Stimulated activated CD4-positive, alpha-beta T cell treated with anti-CD3 and anti-CD28 coated beads, Interleukin-15, amount 100 ng/mL, for 24 hours (primary cell): ENCODE measurements at regions not wholly inside any gene's neighbourhood (a gene's known extent, or its start where the extent isn't known, plus 50 kb on each side); places are given as distances from the start of the nearest gene placed in this dataset.

Experiments used
- DNase-seq: peaks from one replicate; pipeline ENCODE4 v3.0.0-alpha.2; 2020

GRCh38 chr10:78813998-78814399 lies 254.8 kb upstream of the ZMIZ1 start:
- no peak for DNase-seq

GRCh38 chr10:78814407-78814806 lies 254.4 kb upstream of the ZMIZ1 start:
- no peak for DNase-seq

- DNase-seq = no peak
Measured at GRCh38 chr10:78815702-78816334, 252.9 kb upstream of the ZMIZ1 start.

GRCh38 chr10:78817361-78817760 lies 251.4 kb upstream of the ZMIZ1 start:
- no peak for DNase-seq

GRCh38 chr10:78817804-78818203 lies 251.0 kb upstream of the ZMIZ1 start:
- no peak for DNase-seq

GRCh38 chr10:78819361-78820006 lies 249.3 kb upstream of the ZMIZ1 start:
- no peak for DNase-seq

- DNase-seq = no peak
Measured at GRCh38 chr10:78820007-78820362, 248.8 kb upstream of the ZMIZ1 start.

- DNase-seq = no peak
Measured at GRCh38 chr10:78821052-78821451, 247.7 kb upstream of the ZMIZ1 start.

GRCh38 chr10:78828647-78829539 lies 239.9 kb upstream of the ZMIZ1 start:
- DNase-seq = no peak

GRCh38 chr10:78829565-78829964 lies 239.2 kb upstream of the ZMIZ1 start:
- no peak for DNase-seq

- DNase-seq = no peak
Measured at GRCh38 chr10:78830062-78830975, 238.4 kb upstream of the ZMIZ1 start.

GRCh38 chr10:78830976-78831375 lies 237.8 kb upstream of the ZMIZ1 start:
- DNase-seq = no peak

- DNase-seq = no peak
Measured at GRCh38 chr10:78831461-78831860, 237.3 kb upstream of the ZMIZ1 start.

GRCh38 chr10:78832281-78832680 lies 236.5 kb upstream of the ZMIZ1 start:
- DNase-seq = no peak

- no peak for DNase-seq
Measured at GRCh38 chr10:78838141-78838657, 230.6 kb upstream of the ZMIZ1 start.

GRCh38 chr10:78843495-78843894 lies 225.3 kb upstream of the ZMIZ1 start:
- DNase-seq = no peak

GRCh38 chr10:78844960-78845607 lies 223.7 kb upstream of the ZMIZ1 start:
- DNase-seq = no peak

GRCh38 chr10:78846071-78846470 lies 222.7 kb upstream of the ZMIZ1 start:
- DNase-seq = no peak

- no peak for DNase-seq
Measured at GRCh38 chr10:78846760-78847159, 222.0 kb upstream of the ZMIZ1 start.

- DNase-seq = no peak
Measured at GRCh38 chr10:78847485-78847884, 221.3 kb upstream of the ZMIZ1 start.

GRCh38 chr10:78849115-78849514 lies 219.7 kb upstream of the ZMIZ1 start:
- DNase-seq = no peak

GRCh38 chr10:78849731-78850130 lies 219.0 kb upstream of the ZMIZ1 start:
- DNase-seq = no peak
